ENCODE measurements at regions not wholly inside any gene's neighbourhood (a gene's known extent, or its start where the extent isn't known, plus 50 kb on each side); places are given as distances from the start of the nearest gene placed in this dataset.

GRCh38 chr2:7973801-7974480, 707.9 kb upstream of the ID2 start:
- Histone ChIP-seq H3K4me3 (ENCODE audit: low read depth in 1 of 2, low read length in 1 of 2) (no peak overlapping the region), H3K36me3 (no peaks in the 10 kb centered on the region), H3K27me3 (peaks cover 5% of the 10 kb centered on the region), H3K27ac (no peak overlapping the region), H3K4me1 (ENCODE audit: control insufficient read depth in 1 of 2, insufficient read depth in 1 of 2, low read depth in 1 of 2, low read length in 1 of 2) (no peaks in the 10 kb centered on the region), H3K9me3 (no peaks in the 10 kb centered on the region)
- TF ChIP-seq CTCF (IDR thresholded peaks at IDR 0.05), result no peak

GRCh38 chr2:7974936-7975335, 706.9 kb upstream of the ID2 start:
- H3K27me3 ChIP-seq, result peaks cover 5% of the 10 kb centered on the region
- no peak for TF ChIP-seq CTCF (IDR thresholded peaks at IDR 0.05)
- no peak overlapping the region for H3K27ac ChIP-seq
- no peaks in the 10 kb centered on the region for H3K9me3 ChIP-seq
- H3K36me3 ChIP-seq, result no peaks in the 10 kb centered on the region
- H3K4me1 ChIP-seq (ENCODE audit: control insufficient read depth in 1 of 2, insufficient read depth in 1 of 2, low read depth in 1 of 2, low read length in 1 of 2), result no peaks in the 10 kb centered on the region
- H3K4me3 ChIP-seq (ENCODE audit: low read depth in 1 of 2, low read length in 1 of 2), result no peak overlapping the region

- H3K4me3 ChIP-seq (ENCODE audit: low read depth in 1 of 2, low read length in 1 of 2), result no peak overlapping the region
- H3K9me3 ChIP-seq, result no peaks in the 10 kb centered on the region
- H3K36me3 ChIP-seq, result no peaks in the 10 kb centered on the region
- TF ChIP-seq CTCF (IDR thresholded peaks at IDR 0.05), result no peak
- no peak overlapping the region for H3K27ac ChIP-seq
- no peaks in the 10 kb centered on the region for H3K4me1 ChIP-seq (ENCODE audit: control insufficient read depth in 1 of 2, insufficient read depth in 1 of 2, low read depth in 1 of 2, low read length in 1 of 2)
- peaks cover 5% of the 10 kb centered on the region for H3K27me3 ChIP-seq
Measured at GRCh38 chr2:7976206-7976605, 705.6 kb upstream of the ID2 start.

- Histone ChIP-seq H3K4me1 (ENCODE audit: control insufficient read depth in 1 of 2, insufficient read depth in 1 of 2, low read depth in 1 of 2, low read length in 1 of 2) (no peaks in the 10 kb centered on the region), H3K9me3 (no peaks in the 10 kb centered on the region), H3K27me3 (peaks cover 5% of the 10 kb centered on the region), H3K4me3 (ENCODE audit: low read depth in 1 of 2, low read length in 1 of 2) (no peak overlapping the region), H3K36me3 (no peaks in the 10 kb centered on the region), H3K27ac (no peak overlapping the region)
- TF ChIP-seq CTCF (IDR thresholded peaks at IDR 0.05), result no peak
Measured at GRCh38 chr2:7977981-7978380, 703.9 kb upstream of the ID2 start.

GRCh38 chr2:7982054-7982453, 699.8 kb upstream of the ID2 start:
- Histone ChIP-seq H3K27ac (no peak overlapping the region), H3K4me3 (ENCODE audit: low read depth in 1 of 2, low read length in 1 of 2) (no peak overlapping the region), H3K36me3 (no peaks in the 10 kb centered on the region), H3K27me3 (no peaks in the 10 kb centered on the region), H3K4me1 (ENCODE audit: control insufficient read depth in 1 of 2, insufficient read depth in 1 of 2, low read depth in 1 of 2, low read length in 1 of 2) (no peaks in the 10 kb centered on the region), H3K9me3 (no peaks in the 10 kb centered on the region)
- TF ChIP-seq CTCF (IDR thresholded peaks at IDR 0.05), result no peak
